PC-9 (cell line): ENCODE measurements at regions not wholly inside any gene's neighbourhood (a gene's known extent, or its start where the extent isn't known, plus 50 kb on each side); places are given as distances from the start of the nearest gene placed in this dataset.
A peak's percentile ranks its signal among the peaks of the same experiment; 100 is the strongest.

Experiments used
- BruUV-seq: library from RNA; stranded (reverse); fragments of 400-500 nt; replicated peaks from 2 replicates; lab custom pipeline; 2021; lab: Mats Ljungman, UMichigan
- CTCF ChIA-PET: fragments of 300-600 bp; sonication (Branson Sonifier 250); formaldehyde crosslinking; loops from one replicate; lab custom pipeline; 2022; ENCODE audit warnings: antibody characterized with exemption; lab: Charles Lee
- POLR2A ChIA-PET: fragments of 300-600 bp; sonication (Branson Sonifier 250); formaldehyde crosslinking; loops from one replicate; lab custom pipeline; 2022; ENCODE audit warnings: antibody characterized with exemption; ENCODE audit not compliant: unreplicated experiment; lab: Charles Lee
- DNase-seq, 2 experiments: peaks; one replicate each; pipeline versions ENCODE4 v3.0.0 to v3.0.0-alpha.2; 2015 to 2022; ENCODE audit warnings: mixed read lengths in 1 of 2
- H2AFZ ChIP-seq: fragments of 200-600 bp; sonication (generic); 2 replicates; pipeline ENCODE4 v1.8.1; 2017; ENCODE audit warnings: antibody characterized with exemption
- H3F3A ChIP-seq: fragments of 200-600 bp; sonication (generic); 2 replicates; pipeline ENCODE4 v1.8.1; 2017; ENCODE audit warnings: antibody characterized with exemption, mild to moderate bottlenecking, low read depth; ENCODE audit not compliant: insufficient read depth
- H3K27ac ChIP-seq: fragments of 200-600 bp; sonication (generic); 2 replicates; pipeline ENCODE4 v1.6.1; 2016; ENCODE audit warnings: mixed run types
- H3K27me3 ChIP-seq: fragments of 200-600 bp; sonication (generic); 2 replicates; pipeline ENCODE4 v1.6.1; 2016; ENCODE audit warnings: low read depth, mixed run types; ENCODE audit not compliant: insufficient read depth
- H3K36me3 ChIP-seq: fragments of 200-600 bp; sonication (generic); 2 replicates; pipeline ENCODE4 v1.6.1; 2016; ENCODE audit warnings: low read depth, mixed run types
- H3K4me1 ChIP-seq: fragments of 200-600 bp; sonication (generic); replicated peaks from 2 replicates; pipeline ENCODE4 v1.6.1; 2016; ENCODE audit warnings: mixed run types; ENCODE audit not compliant: insufficient read depth
- H3K4me2 ChIP-seq: fragments of 200-600 bp; sonication (generic); 2 replicates; pipeline ENCODE4 v1.6.1; 2017; ENCODE audit warnings: mixed run types
- H3K4me3 ChIP-seq: fragments of 200-600 bp; sonication (generic); 2 replicates; pipeline ENCODE4 v1.6.1; 2016; ENCODE audit warnings: mixed run types
- H3K79me2 ChIP-seq: fragments of 200-600 bp; sonication (generic); 2 replicates; pipeline ENCODE4 v1.6.1; 2017; ENCODE audit warnings: low read depth, mixed run types
- H3K9me2 ChIP-seq: fragments of 200-600 bp; sonication (generic); 2 replicates; pipeline ENCODE4 v1.8.1; 2017; ENCODE audit warnings: mild to moderate bottlenecking; ENCODE audit not compliant: insufficient read depth
- H3K9me3 ChIP-seq: fragments of 200-600 bp; sonication (generic); 2 replicates; pipeline ENCODE4 v1.8.1; 2016; ENCODE audit warnings: low read depth; ENCODE audit not compliant: insufficient read depth
- H4K20me1 ChIP-seq: fragments of 200-600 bp; sonication (generic); 2 replicates; pipeline ENCODE4 v1.8.1; 2017; ENCODE audit not compliant: insufficient read depth
- CTCF ChIP-seq: fragments of 200-600 bp; sonication (generic); conservative IDR thresholded peaks from 2 replicates; pipeline ENCODE4 v1.6.1; 2017; ENCODE audit warnings: mixed run types, antibody characterized with exemption, mild to moderate bottlenecking, moderate library complexity
- EZH2 ChIP-seq: fragments of 200-600 bp; sonication (generic); IDR thresholded peaks from 2 replicates; pipeline ENCODE4 v1.8.0; 2017; ENCODE audit warnings: antibody characterized with exemption, low read depth
- intact Hi-C: fragments of 100-400 bp; cut with micrococcal nuclease; formaldehyde crosslinking; loops from one replicate; pipeline ENCODE4 v1.10.0; 2022; ENCODE audit not compliant: unreplicated experiment

- H3K27ac ChIP-seq = no peak overlapping the region
- peak in 1 of 2 experiments; percentile 41 for DNase-seq
- peaks cover 8% of the 10 kb centered on the region; the same call in 1 of the 2 replicates for H3K4me1 ChIP-seq
- no TSS peak for BruUV-seq
- H3K4me3 ChIP-seq = no peak overlapping the region
- no peak overlapping the region for H3K4me2 ChIP-seq
- H3K9me2 ChIP-seq = no peaks in the 10 kb centered on the region
- no peaks in the 10 kb centered on the region for H3K79me2 ChIP-seq
- H3K36me3 ChIP-seq = no peaks in the 10 kb centered on the region
- no peak for TF ChIP-seq EZH2
- no peak for TF ChIP-seq CTCF
- H3K9me3 ChIP-seq = no peaks in the 10 kb centered on the region; the same call in 1 of the 2 replicates
- intact Hi-C loops = no loop called here
- no peaks in the 10 kb centered on the region for H4K20me1 ChIP-seq
- ChIA-PET CTCF (no interaction called here), POLR2A (interaction anchor here (0.6 kb wide), 1 partner anchor 80 kb away, joined by 3 read pairs; no protein-coding TSS in a partner anchor)
- H2AFZ ChIP-seq = peak overlapping the region; percentile 36; the same call in 1 of the 2 replicates
- no peaks in the 10 kb centered on the region for H3K27me3 ChIP-seq
- H3F3A ChIP-seq = no peaks in the 10 kb centered on the region
These were observed 80.7 kb downstream of the INHBA start for GRCh38 chr7:41621953-41622831.

- no peak overlapping the region for H3K27ac ChIP-seq
- no peaks in the 10 kb centered on the region for H3K36me3 ChIP-seq
- H2AFZ ChIP-seq = no peak overlapping the region
- peaks cover 8% of the 10 kb centered on the region; the same call in 1 of the 2 replicates for H3K4me1 ChIP-seq
- no peak for TF ChIP-seq CTCF
- no peak for TF ChIP-seq EZH2
- no peaks in the 10 kb centered on the region for H3K79me2 ChIP-seq
- intact Hi-C loops = no loop called here
- ChIA-PET POLR2A (no interaction called here), CTCF (no interaction called here)
- DNase-seq = no peak
- H3K9me2 ChIP-seq = no peaks in the 10 kb centered on the region
- no peaks in the 10 kb centered on the region for H3F3A ChIP-seq
- BruUV-seq = no TSS peak
- H3K27me3 ChIP-seq = no peaks in the 10 kb centered on the region
- H3K4me3 ChIP-seq = no peak overlapping the region
- H4K20me1 ChIP-seq = no peaks in the 10 kb centered on the region
- no peak overlapping the region for H3K4me2 ChIP-seq
- no peaks in the 10 kb centered on the region for H3K9me3 ChIP-seq
These were observed 84.9 kb downstream of the INHBA start for GRCh38 chr7:41617987-41618386.

- no peaks in the 10 kb centered on the region for H3K27me3 ChIP-seq
- intact Hi-C loops = no loop called here
- BruUV-seq = no TSS peak
- H3K27ac ChIP-seq = no peak overlapping the region
- H3K4me1 ChIP-seq = no peaks in the 10 kb centered on the region
- H3K4me2 ChIP-seq = no peak overlapping the region
- no peak for DNase-seq
- POLR2A ChIA-PET = no interaction called here
- no peaks in the 10 kb centered on the region for H3K79me2 ChIP-seq
- H3F3A ChIP-seq = no peaks in the 10 kb centered on the region
- no peaks in the 10 kb centered on the region for H4K20me1 ChIP-seq
- TF ChIP-seq EZH2 (no peak), CTCF (no peak)
- no peaks in the 10 kb centered on the region for H3K36me3 ChIP-seq
- H2AFZ ChIP-seq = no peak overlapping the region
- H3K4me3 ChIP-seq = no peak overlapping the region
- H3K9me3 ChIP-seq = no peaks in the 10 kb centered on the region
- CTCF ChIA-PET = no interaction called here
- 0 out of 2 replicates have a peak, but pooled peaks cover 5% of the 10 kb centered on the region for H3K9me2 ChIP-seq
These were observed 90.1 kb downstream of the INHBA start for GRCh38 chr7:41612798-41613197.
